GM12875 (cell line): ENCODE measurements at regions not wholly inside any gene's neighbourhood (a gene's known extent, or its start where the extent isn't known, plus 50 kb on each side); places are given as distances from the start of the nearest gene placed in this dataset.

ENCODE experiments used
- H3K4me3 ChIP-seq: one replicate; pipeline ENCODE4 v1.5.1; 2011; ENCODE audit warnings: low read depth, low read length, control low read depth
- CTCF ChIP-seq: IDR thresholded peaks from 2 replicates; pipeline ENCODE4 v1.5.1; 2011; ENCODE audit warnings: low read depth, mild to moderate bottlenecking, control low read depth, inconsistent platforms, low read length, moderate library complexity, borderline replicate concordance; ENCODE audit not compliant: insufficient read depth

- no peak for TF ChIP-seq CTCF
- peak overlapping the region; percentile 12 for H3K4me3 ChIP-seq
These were observed 188.3 kb upstream of the MEF2C start for GRCh38 chr5:89071101-89071940.

DNA sequence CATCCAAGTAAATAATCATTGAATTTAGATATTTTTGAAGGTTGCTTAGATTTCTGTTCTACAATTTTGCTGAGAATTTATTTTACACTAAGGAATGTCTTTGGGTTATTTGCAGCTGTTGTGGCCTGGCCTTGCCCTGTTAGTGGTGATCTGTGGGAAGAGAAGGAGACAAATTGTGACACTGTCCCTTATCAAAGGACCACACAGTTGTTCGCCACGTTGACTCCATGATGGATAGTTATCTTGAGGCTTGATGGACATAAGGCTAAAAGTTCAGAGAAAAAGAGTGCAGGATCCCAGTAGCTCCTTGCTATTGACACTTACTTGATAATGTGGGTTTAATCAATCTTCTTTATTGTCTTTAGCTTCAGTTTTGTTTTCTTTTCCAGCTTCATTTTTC lies 186.6 kb upstream of the MEF2C start:
- TF ChIP-seq CTCF = no peak
- H3K4me3 ChIP-seq = no peak overlapping the region

- TF ChIP-seq CTCF = no peak
- H3K4me3 ChIP-seq = no peak overlapping the region
These were observed 184.4 kb upstream of the MEF2C start for GRCh38 chr5:89067362-89067761.

DNA sequence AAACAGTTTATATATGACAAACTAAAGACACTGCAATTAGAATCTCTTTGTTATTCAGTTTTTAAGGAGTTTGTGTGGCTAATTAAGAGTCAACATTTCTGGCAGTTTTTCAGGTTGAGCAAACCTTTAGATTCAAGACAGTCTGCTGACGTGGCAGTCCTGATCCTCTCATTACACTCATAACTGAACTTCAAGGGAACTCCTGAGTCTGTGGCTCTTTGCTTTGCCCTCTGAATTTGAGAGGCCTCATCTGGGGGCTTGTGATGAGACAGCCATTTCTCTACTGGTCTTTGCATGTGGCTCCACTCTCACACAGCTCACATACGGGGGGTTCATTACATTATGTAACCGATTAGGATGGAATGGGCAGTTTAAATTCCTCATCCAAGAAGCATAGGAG lies 182.9 kb upstream of the MEF2C start:
- H3K4me3 ChIP-seq = no peak overlapping the region
- no peak for TF ChIP-seq CTCF

DNA sequence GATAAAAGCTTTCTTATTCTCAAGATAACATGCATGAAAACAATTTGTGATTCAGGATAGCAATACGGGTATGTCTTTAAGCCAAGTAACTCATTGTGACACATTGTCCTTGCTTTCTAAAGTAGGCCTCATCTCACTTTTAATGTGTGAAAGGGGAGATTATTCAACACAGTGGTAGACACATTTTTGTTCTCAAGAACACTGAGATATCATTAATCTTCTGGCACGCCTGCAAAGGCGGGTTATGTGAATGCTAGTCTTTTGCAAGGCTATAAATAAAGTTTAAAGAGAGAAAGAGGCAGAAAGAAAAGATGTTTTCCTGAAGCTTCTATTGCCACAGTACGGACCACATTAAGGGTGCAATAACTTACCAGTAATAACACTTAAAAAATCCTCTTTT lies 181.8 kb upstream of the MEF2C start:
- TF ChIP-seq CTCF = no peak
- no peak overlapping the region for H3K4me3 ChIP-seq

- H3K4me3 ChIP-seq = no peak overlapping the region
- TF ChIP-seq CTCF = no peak
These were observed 181.1 kb upstream of the MEF2C start for GRCh38 chr5:89064054-89064453.

DNA sequence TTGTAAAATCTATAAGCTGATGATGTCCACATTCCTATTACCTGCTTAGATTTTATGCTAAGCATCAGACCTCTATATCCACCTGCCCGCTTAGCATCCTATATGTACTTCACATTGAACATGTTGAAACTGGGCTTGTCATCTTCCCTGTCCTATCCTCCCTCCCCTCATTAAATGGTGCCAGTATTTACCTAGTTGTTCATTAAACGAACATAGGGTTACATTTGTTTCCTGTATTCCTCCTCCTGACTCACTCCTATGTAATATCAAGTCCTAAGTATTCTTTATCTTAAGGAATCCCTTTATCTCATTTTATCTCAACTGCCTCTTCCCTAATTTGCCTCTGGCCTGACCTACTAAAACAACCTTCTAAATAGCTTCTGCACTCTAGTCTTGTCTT lies 177.8 kb upstream of the MEF2C start:
- TF ChIP-seq CTCF = no peak
- no peak overlapping the region for H3K4me3 ChIP-seq
